ENCODE measurements at regions not wholly inside any gene's neighbourhood (a gene's known extent, or its start where the extent isn't known, plus 50 kb on each side); places are given as distances from the start of the nearest gene placed in this dataset.

DNA sequence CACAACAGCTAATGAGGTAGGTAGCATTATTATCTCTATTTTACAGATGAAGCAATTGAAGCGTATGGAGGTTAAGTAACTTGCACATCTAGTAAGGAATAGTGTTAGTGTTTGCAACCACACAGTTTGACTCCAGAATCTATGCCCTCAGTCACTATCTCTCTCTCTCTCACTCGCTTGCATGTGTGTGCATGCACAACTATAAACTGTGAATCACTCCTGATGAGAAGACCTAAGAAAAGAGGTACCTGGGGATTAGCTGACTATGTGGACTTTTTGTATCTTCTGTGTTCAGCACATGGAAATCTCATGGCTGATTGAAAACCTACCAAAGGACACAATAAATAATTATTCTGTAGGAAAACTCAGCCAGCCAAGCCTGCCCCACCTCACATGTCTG, 295.5 kb downstream of the BRINP2 start:
- TF ChIP-seq POLR2A (IDR thresholded peaks at IDR 0.05) (no peak), POLR2AphosphoS5 (IDR thresholded peaks at IDR 0.05) (no peak)
- TF ChIP-seq, protein P1, sequence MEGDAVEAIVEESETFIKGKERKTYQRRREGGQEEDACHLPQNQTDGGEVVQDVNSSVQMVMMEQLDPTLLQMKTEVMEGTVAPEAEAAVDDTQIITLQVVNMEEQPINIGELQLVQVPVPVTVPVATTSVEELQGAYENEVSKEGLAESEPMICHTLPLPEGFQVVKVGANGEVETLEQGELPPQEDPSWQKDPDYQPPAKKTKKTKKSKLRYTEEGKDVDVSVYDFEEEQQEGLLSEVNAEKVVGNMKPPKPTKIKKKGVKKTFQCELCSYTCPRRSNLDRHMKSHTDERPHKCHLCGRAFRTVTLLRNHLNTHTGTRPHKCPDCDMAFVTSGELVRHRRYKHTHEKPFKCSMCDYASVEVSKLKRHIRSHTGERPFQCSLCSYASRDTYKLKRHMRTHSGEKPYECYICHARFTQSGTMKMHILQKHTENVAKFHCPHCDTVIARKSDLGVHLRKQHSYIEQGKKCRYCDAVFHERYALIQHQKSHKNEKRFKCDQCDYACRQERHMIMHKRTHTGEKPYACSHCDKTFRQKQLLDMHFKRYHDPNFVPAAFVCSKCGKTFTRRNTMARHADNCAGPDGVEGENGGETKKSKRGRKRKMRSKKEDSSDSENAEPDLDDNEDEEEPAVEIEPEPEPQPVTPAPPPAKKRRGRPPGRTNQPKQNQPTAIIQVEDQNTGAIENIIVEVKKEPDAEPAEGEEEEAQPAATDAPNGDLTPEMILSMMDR (IDR thresholded peaks at IDR 0.05) = no peak
